Colonic mucosa (tissue), 4 donors: ENCODE measurements at regions not wholly inside any gene's neighbourhood (a gene's known extent, or its start where the extent isn't known, plus 50 kb on each side); places are given as distances from the start of the nearest gene placed in this dataset.

Experiments
- DNase-seq: peaks from one replicate; pipeline ENCODE4 v3.0.0-alpha.2; 2020
- H3K27ac ChIP-seq: fragments of 200-600 bp; one replicate; pipeline ENCODE4 v1.8.0; 2021
- H3K27me3 ChIP-seq: fragments of 200-600 bp; one replicate; pipeline ENCODE4 v1.8.0; 2021
- H3K36me3 ChIP-seq: fragments of 200-600 bp; one replicate; pipeline ENCODE4 v1.8.0; 2021
- H3K4me1 ChIP-seq: fragments of 200-600 bp; one replicate; pipeline ENCODE4 v1.8.0; 2021; ENCODE audit warnings: mild to moderate bottlenecking
- H3K4me3 ChIP-seq: fragments of 200-600 bp; one replicate; pipeline ENCODE4 v1.8.0; 2021
- H3K9ac ChIP-seq, 2 donors: one replicate each; pipeline ENCODE4 v1.7.0; 2013; ENCODE audit warnings: control low read depth in 2 of 2, low read depth in 2 of 2, low read length in 2 of 2
- H3K9me3 ChIP-seq: fragments of 200-600 bp; one replicate; pipeline ENCODE4 v1.8.0; 2021
- intact Hi-C: fragments of 100-400 bp; cut with DNase I; formaldehyde crosslinking; loops from one replicate; pipeline ENCODE4 v1.14.1; 2022
- TF ChIP-seq, protein P1 (sequence below): fragments of 200-600 bp; IDR thresholded peaks from one replicate; pipeline ENCODE4 v1.8.0; 2022; ENCODE audit warnings: antibody characterized with exemption, mild to moderate bottlenecking
- donor health status: healthy.
- donor health status: DM: no; HTN: no; CAD: no.
- donor health status: DM: no; HTN: no; CAD: no.

DNA sequence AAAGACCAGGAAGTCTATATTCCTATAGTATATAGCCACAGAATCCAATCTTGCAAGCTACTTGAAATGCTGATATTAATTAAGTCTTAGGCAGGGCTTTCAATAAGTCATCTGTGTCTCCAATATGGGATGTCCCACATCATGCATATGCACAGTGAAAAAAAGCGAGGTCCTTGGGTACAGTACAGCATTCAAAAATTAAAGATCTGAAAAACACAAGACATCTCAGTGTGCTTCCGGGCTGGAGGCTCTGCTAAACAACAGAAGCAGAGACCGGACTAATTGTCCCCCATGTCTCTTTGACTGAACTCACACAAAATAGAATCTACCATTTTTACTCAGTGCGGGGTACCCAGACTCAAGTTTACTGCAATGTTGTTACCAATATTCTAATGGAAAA is 156.0 kb downstream of the DAD1 start:
- Histone ChIP-seq H3K36me3 (no peaks in the 10 kb centered on the region), H3K4me1 (peaks cover 5% of the 10 kb centered on the region), H3K9me3 (no peaks in the 10 kb centered on the region), H3K27ac (no peak overlapping the region), H3K4me3 (no peak overlapping the region), H3K27me3 (no peaks in the 10 kb centered on the region), H3K9ac (no peak overlapping the region)
- no peak for DNase-seq
- TF ChIP-seq, protein P1, sequence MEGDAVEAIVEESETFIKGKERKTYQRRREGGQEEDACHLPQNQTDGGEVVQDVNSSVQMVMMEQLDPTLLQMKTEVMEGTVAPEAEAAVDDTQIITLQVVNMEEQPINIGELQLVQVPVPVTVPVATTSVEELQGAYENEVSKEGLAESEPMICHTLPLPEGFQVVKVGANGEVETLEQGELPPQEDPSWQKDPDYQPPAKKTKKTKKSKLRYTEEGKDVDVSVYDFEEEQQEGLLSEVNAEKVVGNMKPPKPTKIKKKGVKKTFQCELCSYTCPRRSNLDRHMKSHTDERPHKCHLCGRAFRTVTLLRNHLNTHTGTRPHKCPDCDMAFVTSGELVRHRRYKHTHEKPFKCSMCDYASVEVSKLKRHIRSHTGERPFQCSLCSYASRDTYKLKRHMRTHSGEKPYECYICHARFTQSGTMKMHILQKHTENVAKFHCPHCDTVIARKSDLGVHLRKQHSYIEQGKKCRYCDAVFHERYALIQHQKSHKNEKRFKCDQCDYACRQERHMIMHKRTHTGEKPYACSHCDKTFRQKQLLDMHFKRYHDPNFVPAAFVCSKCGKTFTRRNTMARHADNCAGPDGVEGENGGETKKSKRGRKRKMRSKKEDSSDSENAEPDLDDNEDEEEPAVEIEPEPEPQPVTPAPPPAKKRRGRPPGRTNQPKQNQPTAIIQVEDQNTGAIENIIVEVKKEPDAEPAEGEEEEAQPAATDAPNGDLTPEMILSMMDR: no peak
- intact Hi-C loops: no loop called here

DNA sequence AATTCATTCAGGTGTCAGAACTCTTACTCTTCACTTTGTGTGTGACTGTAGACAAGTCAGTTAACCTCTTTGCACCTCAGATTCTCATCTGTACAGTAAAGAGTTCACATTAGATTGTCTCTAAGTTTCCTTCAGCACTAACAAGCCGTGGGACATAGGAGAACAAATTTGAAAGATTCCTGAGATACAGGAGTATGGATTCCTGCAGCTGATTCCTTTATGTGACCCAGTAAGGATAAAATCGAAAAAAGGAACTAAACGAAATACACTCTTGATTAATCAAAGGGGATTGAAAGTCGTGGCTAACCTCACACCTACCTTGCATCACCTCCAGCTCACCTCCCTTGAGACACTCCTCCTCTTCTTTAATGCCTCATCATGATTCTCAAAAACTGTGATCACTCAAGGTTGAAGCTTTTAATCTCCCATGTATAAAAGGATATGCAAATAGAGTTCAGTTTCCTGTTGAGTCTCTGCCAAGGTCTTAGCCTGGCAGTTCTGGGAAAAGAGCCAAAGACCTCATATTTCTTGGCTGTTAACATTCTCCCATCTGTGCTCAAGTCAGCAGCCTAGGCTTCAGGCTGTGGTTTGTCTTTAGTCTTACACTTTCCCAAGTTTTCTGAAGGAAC is 156.6 kb downstream of the DAD1 start:
- Histone ChIP-seq H3K9ac (no peak overlapping the region), H3K36me3 (no peaks in the 10 kb centered on the region), H3K4me1 (peaks cover 5% of the 10 kb centered on the region), H3K27me3 (no peaks in the 10 kb centered on the region), H3K4me3 (no peak overlapping the region), H3K9me3 (no peaks in the 10 kb centered on the region), H3K27ac (no peak overlapping the region)
- TF ChIP-seq, protein P1: no peak
- DNase-seq: peak; percentile 77
- intact Hi-C loops: no loop called here

DNA sequence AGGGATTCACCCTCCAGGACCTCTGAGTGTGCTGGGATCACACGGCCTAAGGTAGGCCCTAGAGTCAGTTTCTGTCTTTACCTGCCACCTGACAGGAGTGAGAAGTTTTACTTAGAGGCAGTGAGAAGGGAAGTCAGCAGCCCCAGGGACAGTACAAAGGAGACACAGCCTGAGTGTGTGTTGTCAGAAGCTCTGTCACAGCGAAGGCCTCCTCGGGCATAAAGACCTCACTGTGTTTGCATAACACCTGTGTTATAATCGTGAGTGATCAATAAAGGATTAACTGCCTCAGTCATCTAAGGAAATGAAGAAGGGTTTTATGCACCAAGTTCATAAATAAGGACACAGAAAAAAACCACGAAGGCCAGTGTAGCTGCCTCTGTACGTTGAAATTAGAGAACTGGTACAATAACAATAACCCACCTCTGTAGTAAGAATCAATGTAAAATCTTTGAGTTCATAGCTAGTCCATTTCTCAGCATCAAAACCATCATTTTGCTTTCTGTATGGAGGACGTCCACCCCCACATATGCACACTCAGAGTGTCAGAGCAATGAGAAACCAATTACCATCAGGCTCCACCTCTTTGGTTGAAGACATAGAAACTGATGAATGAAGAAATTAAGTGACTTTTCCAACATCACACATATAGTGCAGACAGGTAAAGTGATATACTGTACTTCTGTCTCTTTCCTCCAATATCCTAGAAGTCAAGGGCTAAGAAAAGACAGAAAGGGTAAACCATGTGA is 159.3 kb downstream of the DAD1 start:
- TF ChIP-seq, protein P1: no peak
- Histone ChIP-seq H3K27me3 (no peaks in the 10 kb centered on the region), H3K9ac (no peak overlapping the region), H3K4me1 (peaks cover 5% of the 10 kb centered on the region), H3K4me3 (no peak overlapping the region), H3K27ac (no peak overlapping the region), H3K9me3 (no peaks in the 10 kb centered on the region), H3K36me3 (no peaks in the 10 kb centered on the region)
- no peak for DNase-seq
- intact Hi-C loops: no loop called here

DNA sequence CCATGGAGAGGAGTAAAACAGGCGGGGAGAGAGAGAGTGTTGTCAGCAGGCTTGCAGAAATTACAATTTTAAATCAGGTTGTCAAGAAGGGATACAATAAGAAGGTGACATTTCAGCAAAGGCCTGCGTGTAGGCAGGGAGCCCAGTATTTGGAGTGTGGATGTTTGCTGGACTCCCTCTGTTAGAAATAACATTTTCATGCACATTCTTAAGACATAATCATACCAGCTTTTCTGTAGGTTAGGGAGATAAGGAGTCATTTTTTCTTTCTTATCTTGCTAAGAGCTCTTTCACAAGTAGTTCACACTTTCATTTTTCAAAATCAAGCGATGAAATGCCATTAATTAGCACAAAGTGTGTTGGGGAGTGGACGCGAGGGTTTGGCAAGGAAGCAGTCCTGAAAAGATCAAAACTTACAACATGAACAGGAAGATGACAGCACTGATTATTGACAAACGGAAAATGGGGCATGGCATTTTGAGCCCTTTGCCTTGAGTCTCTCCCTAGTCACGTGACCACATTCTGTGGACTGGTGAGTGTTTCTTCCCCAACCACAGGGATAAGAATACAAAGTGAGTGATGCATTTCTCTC is 160.2 kb downstream of the DAD1 start:
- no peak overlapping the region for H3K9ac ChIP-seq
- H3K27me3 ChIP-seq: no peaks in the 10 kb centered on the region
- H3K4me3 ChIP-seq: no peak overlapping the region
- no peaks in the 10 kb centered on the region for H3K9me3 ChIP-seq
- TF ChIP-seq, protein P1: no peak
- H3K4me1 ChIP-seq: peaks cover 5% of the 10 kb centered on the region
- intact Hi-C loops: no loop called here
- H3K36me3 ChIP-seq: no peaks in the 10 kb centered on the region
- H3K27ac ChIP-seq: no peak overlapping the region
- DNase-seq: no peak

DNA sequence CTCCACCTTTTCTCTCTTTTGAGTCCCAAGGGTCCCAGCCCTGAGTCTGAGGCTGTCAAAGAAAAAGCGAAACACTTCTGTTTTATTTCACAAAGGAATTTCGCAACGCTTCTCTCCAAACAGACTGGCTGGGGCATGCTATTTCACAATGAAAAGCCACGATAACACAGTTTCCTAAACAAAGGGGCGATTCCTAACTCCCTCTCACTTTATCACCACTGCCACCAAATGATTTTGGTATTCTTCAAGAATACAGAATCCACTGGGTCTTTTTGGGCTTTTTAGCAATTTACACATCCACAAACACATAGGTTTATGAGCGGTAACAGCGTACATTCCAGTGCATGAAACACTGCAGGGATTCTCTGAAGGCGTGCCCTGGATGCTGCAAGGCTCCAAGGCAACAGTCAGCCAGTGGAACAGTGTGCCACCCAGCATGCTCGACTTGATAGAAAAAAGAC is 161.2 kb downstream of the DAD1 start:
- Histone ChIP-seq H3K27ac (no peak overlapping the region), H3K27me3 (no peaks in the 10 kb centered on the region), H3K9ac (no peak overlapping the region), H3K4me3 (no peak overlapping the region), H3K4me1 (peaks cover under 1% of the 10 kb centered on the region), H3K36me3 (no peaks in the 10 kb centered on the region), H3K9me3 (no peaks in the 10 kb centered on the region)
- intact Hi-C loops: no loop called here
- DNase-seq: no peak
- TF ChIP-seq, protein P1: no peak
